ENCODE measurements at regions not wholly inside any gene's neighbourhood (a gene's known extent, or its start where the extent isn't known, plus 50 kb on each side); places are given as distances from the start of the nearest gene placed in this dataset.
"Not testable (repeated sequence)": the region's sequence is repeated elsewhere in the genome, so short reads cannot be mapped to it uniquely, and the experiment has no call there.

GRCh38 chr7:131942287-131943150, 386.1 kb upstream of the PODXL start:
- H3K4me1 Mint-ChIP-seq, result peaks cover 0 to 6% (median 0%) of the 10 kb centered on the region in 3 donors
- no peak overlapping the region for H3K27ac Mint-ChIP-seq
- no peaks in the 10 kb centered on the region for H3K9me3 Mint-ChIP-seq
- peaks cover 24% of the 10 kb centered on the region for H3K27me3 Mint-ChIP-seq
- no peaks in the 10 kb centered on the region for H3K36me3 Mint-ChIP-seq
- H3K4me3 Mint-ChIP-seq, result no peak overlapping the region

DNA sequence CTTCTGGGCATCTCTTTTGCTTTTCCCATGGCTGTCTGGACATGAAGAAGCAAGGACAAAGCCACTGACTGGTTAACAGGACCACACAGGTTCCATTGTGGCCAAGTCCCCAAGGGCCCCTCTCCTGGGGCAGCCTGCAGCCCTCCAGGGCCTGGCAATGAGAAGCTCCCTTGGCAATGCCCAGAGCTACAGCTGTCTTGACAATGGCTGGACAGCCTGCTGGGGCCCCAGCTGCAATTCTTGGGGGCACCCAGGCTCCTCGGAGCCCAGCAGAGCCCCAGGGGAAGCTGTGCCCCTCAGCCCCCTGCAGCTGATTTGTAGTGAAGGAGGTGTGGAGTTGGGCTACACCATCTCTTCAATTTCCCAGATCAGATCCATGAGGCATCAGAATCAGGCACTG, 384.9 kb upstream of the PODXL start:
- H3K9me3 Mint-ChIP-seq, result peaks cover 0 to 3% (median 3%) of the 10 kb centered on the region in 3 donors
- H3K27me3 Mint-ChIP-seq, result peaks cover 22% of the 10 kb centered on the region
- H3K4me3 Mint-ChIP-seq, result no peak overlapping the region
- H3K27ac Mint-ChIP-seq, result no peak overlapping the region
- H3K36me3 Mint-ChIP-seq, result no peaks in the 10 kb centered on the region
- peaks cover 0 to 4% (median 0%) of the 10 kb centered on the region in 3 donors for H3K4me1 Mint-ChIP-seq

DNA sequence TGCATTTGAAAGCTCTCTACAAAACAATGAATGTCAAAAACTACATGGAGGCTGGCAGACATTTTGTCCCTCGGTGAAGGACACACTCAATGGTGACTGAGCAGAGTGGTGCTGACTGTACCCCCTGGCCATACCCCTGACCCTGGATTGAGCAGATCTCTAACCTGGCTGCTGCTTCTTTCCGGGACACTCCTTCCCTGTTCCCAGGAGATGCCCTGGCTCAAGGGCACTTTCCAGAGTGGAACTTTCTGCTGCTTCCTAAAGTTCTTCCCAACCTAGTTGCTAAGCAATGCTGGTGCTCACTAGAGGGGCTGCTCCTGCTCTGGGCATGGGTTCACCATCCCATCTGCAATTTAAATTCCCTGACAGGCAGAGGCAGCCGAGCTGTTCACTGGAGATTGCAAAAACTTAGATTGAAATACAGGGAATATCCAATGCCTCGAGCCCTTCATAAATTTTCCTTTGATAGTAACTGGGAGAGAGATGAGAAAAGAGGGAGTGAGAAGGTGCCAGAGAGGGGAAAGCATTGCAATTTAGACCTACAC, 384.3 kb upstream of the PODXL start:
- no peak overlapping the region for H3K27ac Mint-ChIP-seq
- H3K36me3 Mint-ChIP-seq, result no peaks in the 10 kb centered on the region
- no peaks in the 10 kb centered on the region for H3K4me1 Mint-ChIP-seq
- H3K27me3 Mint-ChIP-seq, result peaks cover 16% of the 10 kb centered on the region
- no peak overlapping the region for H3K4me3 Mint-ChIP-seq
- peaks cover 0 to 4% (median 3%) of the 10 kb centered on the region in 3 donors for H3K9me3 Mint-ChIP-seq

- H3K27ac Mint-ChIP-seq, H3K4me3 Mint-ChIP-seq, H3K4me1 Mint-ChIP-seq, H3K36me3 Mint-ChIP-seq, H3K9me3 Mint-ChIP-seq, H3K27me3 Mint-ChIP-seq: not testable (repeated sequence)
Measured at GRCh38 chr7:131938788-131939187, 382.4 kb upstream of the PODXL start.

- Mint-ChIP-seq H3K36me3 (no peaks in the 10 kb centered on the region), H3K4me3 (no peak overlapping the region), H3K4me1 (no peaks in the 10 kb centered on the region), H3K27ac (no peak overlapping the region), H3K9me3 (peaks cover 0 to 6% (median 3%) of the 10 kb centered on the region in 3 donors), H3K27me3 (peaks cover 2% of the 10 kb centered on the region)
Measured at GRCh38 chr7:131937868-131938267, 381.4 kb upstream of the PODXL start.

DNA sequence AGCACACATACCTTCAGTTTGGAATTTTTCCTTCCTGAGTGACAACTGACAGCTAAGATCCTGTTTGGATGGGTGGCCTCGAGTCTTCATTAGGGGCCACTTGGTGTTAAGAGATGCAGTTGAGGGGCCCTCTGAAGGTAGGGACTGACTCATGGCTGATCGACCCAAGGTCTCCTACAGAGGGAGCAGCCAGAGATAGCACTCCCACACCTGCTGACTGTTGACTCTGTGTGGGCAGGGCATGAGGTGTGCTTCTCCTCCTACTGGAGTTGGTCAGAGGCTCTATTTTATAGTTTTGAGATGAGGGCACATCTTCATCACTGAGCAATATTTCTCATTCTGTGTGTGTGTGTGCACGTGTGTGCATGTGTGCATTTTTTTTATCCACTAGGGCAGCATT, 378.8 kb upstream of the PODXL start:
- Mint-ChIP-seq H3K4me3 (no peak overlapping the region), H3K27ac (no peak overlapping the region), H3K27me3 (peaks cover 2% of the 10 kb centered on the region), H3K36me3 (no peaks in the 10 kb centered on the region), H3K4me1 (peaks cover 0 to 2% (median 0%) of the 10 kb centered on the region in 3 donors), H3K9me3 (peaks cover 0 to 6% (median 3%) of the 10 kb centered on the region in 3 donors)

DNA sequence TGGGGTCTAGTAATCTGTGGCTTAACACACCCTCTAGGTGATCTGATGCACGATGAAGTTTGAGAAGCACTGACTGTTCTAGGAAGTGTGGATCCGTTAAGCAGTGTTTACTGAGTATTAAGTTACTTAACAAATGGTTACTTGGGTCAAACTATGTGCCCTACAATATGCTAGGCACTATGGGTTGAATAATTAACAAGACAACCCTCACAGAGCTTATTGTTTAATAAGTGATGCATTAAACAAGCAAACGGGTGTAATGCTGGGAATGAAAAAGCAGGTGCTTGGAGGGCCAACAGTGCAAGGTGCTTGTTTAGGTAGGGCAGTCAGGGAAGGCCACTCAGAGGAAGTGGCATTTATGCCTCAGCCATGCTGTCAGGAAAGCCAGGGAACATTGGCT, 378.0 kb upstream of the PODXL start:
- H3K36me3 Mint-ChIP-seq, result no peaks in the 10 kb centered on the region
- H3K4me1 Mint-ChIP-seq, result peaks cover 0 to 2% (median 0%) of the 10 kb centered on the region in 3 donors
- H3K27ac Mint-ChIP-seq, result no peak overlapping the region
- peaks cover 0 to 6% (median 3%) of the 10 kb centered on the region in 3 donors for H3K9me3 Mint-ChIP-seq
- H3K4me3 Mint-ChIP-seq, result no peak overlapping the region
- H3K27me3 Mint-ChIP-seq, result peaks cover 2% of the 10 kb centered on the region

GRCh38 chr7:131933751-131934289, 377.4 kb upstream of the PODXL start:
- no peak overlapping the region for H3K27ac Mint-ChIP-seq
- peaks cover under 1% of the 10 kb centered on the region for H3K27me3 Mint-ChIP-seq
- peaks cover 0 to 2% (median 0%) of the 10 kb centered on the region in 3 donors for H3K4me1 Mint-ChIP-seq
- peaks cover 0 to 6% (median 3%) of the 10 kb centered on the region in 3 donors for H3K9me3 Mint-ChIP-seq
- no peak overlapping the region for H3K4me3 Mint-ChIP-seq
- no peaks in the 10 kb centered on the region for H3K36me3 Mint-ChIP-seq

DNA sequence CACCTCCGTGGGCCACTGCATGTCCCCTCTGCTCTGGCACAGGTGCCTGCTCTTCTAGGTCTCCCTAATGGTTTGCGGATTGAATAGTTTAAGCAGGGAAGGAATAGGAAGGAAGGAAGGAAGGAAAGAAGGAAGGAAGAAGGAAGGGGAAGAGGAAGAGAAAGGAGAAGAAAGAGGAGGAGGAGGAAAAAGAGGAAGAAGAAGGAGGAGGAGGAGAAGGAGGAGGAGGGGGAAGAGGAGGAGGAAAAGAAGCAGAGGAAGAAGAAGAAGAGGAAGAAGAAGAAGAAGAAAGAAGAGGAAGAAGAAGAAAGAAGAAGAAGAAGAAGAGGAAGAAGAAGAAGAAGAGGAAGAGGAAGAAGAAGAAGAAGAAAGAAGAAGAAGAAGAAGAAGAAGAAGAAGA, 376.8 kb upstream of the PODXL start:
- not testable (repeated sequence) for H3K27me3 Mint-ChIP-seq, H3K36me3 Mint-ChIP-seq, H3K4me1 Mint-ChIP-seq, H3K27ac Mint-ChIP-seq, H3K9me3 Mint-ChIP-seq, H3K4me3 Mint-ChIP-seq

DNA sequence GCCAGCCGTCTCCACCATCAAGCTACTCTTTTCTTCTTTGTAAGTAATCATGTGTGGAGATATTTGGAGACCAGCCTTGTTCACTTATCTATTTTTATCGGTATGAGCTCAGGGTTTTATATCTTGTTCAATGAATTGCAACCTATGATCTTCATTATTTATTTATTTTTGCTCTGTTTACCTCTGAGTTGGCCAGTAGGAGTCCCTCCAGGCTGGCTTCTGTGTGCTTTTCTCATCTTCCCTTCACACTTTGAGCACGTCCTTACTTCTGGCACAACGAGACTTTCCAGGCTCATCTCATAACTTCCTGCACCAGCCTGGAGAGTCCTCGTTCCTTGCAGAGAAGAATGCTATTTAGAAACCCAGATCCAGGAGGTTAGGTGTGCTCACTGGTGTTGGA, 375.8 kb upstream of the PODXL start:
- Mint-ChIP-seq H3K9me3 (peaks cover 0 to 6% (median 3%) of the 10 kb centered on the region in 3 donors), H3K4me3 (no peak overlapping the region), H3K27me3 (peaks cover 2% of the 10 kb centered on the region), H3K36me3 (no peaks in the 10 kb centered on the region), H3K4me1 (peaks cover 0 to 2% (median 0%) of the 10 kb centered on the region in 3 donors), H3K27ac (no peak overlapping the region)

DNA sequence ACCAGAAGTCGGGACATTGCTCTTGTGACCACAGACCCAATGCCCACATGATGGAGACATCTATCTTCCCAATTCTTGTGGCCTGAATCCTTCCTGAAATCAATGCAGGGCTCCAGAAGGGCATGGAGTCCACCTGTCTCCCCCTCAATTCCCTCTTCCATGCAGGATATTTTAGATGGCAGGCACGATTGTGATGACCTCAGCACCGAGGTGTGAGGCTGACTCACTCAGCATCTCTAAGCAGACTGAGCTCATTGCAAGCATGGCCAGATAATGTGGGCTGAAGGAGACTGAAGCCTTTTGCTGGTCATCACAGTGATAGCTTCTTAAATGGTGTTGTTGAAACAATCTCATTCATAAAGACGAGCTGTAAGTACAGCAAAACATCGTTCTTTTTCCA, 374.9 kb upstream of the PODXL start:
- peaks cover 0 to 2% (median 0%) of the 10 kb centered on the region in 3 donors for H3K4me1 Mint-ChIP-seq
- peaks cover 0 to 3% (median 1%) of the 10 kb centered on the region in 3 donors for H3K9me3 Mint-ChIP-seq
- no peaks in the 10 kb centered on the region for H3K36me3 Mint-ChIP-seq
- no peak overlapping the region for H3K27ac Mint-ChIP-seq
- H3K27me3 Mint-ChIP-seq, result peaks cover 2% of the 10 kb centered on the region
- H3K4me3 Mint-ChIP-seq, result no peak overlapping the region

- Mint-ChIP-seq H3K9me3 (peaks cover 0 to 3% (median 0%) of the 10 kb centered on the region in 3 donors), H3K36me3 (no peaks in the 10 kb centered on the region), H3K27me3 (peaks cover 2% of the 10 kb centered on the region), H3K4me1 (peaks cover 0 to 4% (median 0%) of the 10 kb centered on the region in 3 donors), H3K27ac (no peak overlapping the region), H3K4me3 (peak overlapping the region in 1 of 4 donors; percentile 6)
Measured at GRCh38 chr7:131929632-131930031, 373.2 kb upstream of the PODXL start.

DNA sequence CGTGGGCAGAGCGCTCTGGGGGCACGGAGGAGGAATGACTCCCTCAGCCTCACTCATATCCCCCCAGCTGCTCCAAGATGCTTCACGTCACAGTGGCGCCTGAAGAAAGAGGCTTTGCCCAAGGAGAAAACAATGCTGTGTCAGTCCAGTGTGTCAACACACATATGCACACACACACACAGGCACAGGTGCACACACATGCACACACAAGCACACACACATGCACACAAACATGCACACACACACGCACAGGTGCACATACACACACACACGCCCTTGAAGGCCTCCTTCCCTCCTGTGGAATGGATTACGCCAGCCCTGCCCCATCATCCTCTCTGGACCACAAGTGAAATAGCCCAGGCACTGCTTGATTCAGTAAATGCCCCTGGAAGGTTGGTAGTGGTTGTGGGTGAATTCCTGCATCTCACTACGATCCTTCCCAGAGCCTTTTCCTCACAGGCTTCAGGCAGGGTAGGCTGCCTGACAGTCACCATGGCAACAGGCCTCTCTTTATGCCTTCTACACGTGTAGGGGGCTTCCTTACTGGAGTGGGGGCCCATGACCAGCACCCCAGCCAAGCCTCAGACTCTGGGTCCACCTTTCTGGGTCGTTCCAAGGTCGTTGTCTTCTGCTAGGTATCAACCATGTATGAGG, 371.5 kb upstream of the PODXL start:
- Mint-ChIP-seq H3K9me3 (peaks cover 0 to 6% (median 0%) of the 10 kb centered on the region in 3 donors), H3K27ac (no peak overlapping the region), H3K27me3 (peaks cover 2% of the 10 kb centered on the region), H3K4me3 (no peak overlapping the region), H3K4me1 (peaks cover 0 to 5% (median 0%) of the 10 kb centered on the region in 3 donors), H3K36me3 (no peaks in the 10 kb centered on the region)

GRCh38 chr7:131925636-131926035, 369.2 kb upstream of the PODXL start:
- H3K4me1 Mint-ChIP-seq, result peaks cover 0 to 4% (median 0%) of the 10 kb centered on the region in 3 donors
- peaks cover 0 to 6% (median 1%) of the 10 kb centered on the region in 3 donors for H3K9me3 Mint-ChIP-seq
- no peaks in the 10 kb centered on the region for H3K36me3 Mint-ChIP-seq
- no peak overlapping the region for H3K4me3 Mint-ChIP-seq
- H3K27me3 Mint-ChIP-seq, result peaks cover 2% of the 10 kb centered on the region
- H3K27ac Mint-ChIP-seq, result no peak overlapping the region

DNA sequence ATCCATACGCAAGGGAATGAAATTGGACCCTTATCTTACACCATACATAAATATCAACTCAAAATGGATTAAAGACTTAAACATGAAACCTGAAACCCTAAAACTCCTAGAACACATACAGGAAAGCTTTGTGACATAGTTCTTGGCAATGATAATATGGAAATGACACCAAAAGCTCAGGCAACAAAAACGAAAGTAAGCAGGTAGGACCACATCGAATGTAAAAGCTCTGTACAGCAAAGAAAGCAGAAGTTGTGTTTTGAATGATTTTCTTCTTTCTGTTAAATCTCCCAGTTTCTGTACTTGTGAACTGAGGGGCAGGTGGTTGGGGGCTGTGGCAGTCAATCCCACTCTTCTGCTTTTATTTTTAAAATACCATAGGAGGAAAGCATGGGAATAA, 368.4 kb upstream of the PODXL start:
- H3K4me3 Mint-ChIP-seq, result no peak overlapping the region
- H3K4me1 Mint-ChIP-seq, result peaks cover 0 to 4% (median 0%) of the 10 kb centered on the region in 3 donors
- H3K27me3 Mint-ChIP-seq, result peaks cover 2% of the 10 kb centered on the region
- H3K36me3 Mint-ChIP-seq, result no peaks in the 10 kb centered on the region
- H3K9me3 Mint-ChIP-seq, result peaks cover 0 to 6% (median 1%) of the 10 kb centered on the region in 3 donors
- H3K27ac Mint-ChIP-seq, result no peak overlapping the region
